ENCODE measurements at regions not wholly inside any gene's neighbourhood (a gene's known extent, or its start where the extent isn't known, plus 50 kb on each side); places are given as distances from the start of the nearest gene placed in this dataset.
"Not testable (repeated sequence)": the region's sequence is repeated elsewhere in the genome, so short reads cannot be mapped to it uniquely, and the experiment has no call there.

DNA sequence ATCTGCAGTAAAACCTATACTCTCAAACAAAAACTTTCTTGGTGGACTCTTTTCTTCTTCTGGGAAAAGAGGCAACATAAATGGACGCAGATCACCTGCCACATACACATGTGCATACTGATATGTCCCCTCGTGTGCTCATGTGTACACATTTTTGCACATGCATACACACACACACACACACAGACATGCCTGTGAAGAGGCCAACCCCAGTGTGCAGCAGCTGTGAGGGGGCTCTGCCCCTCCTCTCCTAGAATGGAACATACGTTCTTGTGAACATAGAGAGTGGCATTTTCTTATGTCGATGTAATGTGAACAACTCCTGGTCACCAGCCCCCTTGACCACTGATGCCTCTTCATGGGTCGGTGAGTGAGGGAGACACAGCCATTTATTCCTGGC lies 188.9 kb upstream of the PLGLB2 start:
- not testable (repeated sequence) for DNase-seq (ENCODE audit: low read depth in 2 of 3, low spot score in 2 of 3)

GRCh38 chr2:87559735-87560134 lies 188.2 kb upstream of the PLGLB2 start:
- not testable (repeated sequence) for DNase-seq (ENCODE audit: low read depth in 2 of 3, low spot score in 2 of 3)

DNA sequence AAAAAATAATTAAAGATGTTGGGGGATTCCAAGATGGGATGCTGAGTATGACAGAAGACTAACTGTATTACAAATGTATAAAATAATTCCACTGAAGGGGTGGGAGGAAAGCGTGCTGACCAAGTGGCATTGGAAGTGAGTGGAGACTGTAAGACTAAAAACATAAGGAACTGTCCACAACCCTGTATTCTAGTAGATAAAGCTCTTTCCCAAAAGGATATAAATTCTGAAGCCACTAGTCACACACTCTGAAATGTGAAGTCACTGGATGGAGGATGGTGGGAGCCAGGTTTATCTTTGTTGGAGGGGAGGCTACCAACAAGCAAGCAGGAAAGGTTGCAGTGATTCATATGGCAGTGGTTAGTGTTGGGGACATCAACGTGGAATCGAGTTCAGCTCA lies 182.8 kb upstream of the PLGLB2 start:
- not testable (repeated sequence) for DNase-seq (ENCODE audit: low read depth in 2 of 3, low spot score in 2 of 3)

- not testable (repeated sequence) for DNase-seq (ENCODE audit: low read depth in 2 of 3, low spot score in 2 of 3)
These were observed 181.4 kb upstream of the PLGLB2 start for GRCh38 chr2:87566531-87566930.

DNA sequence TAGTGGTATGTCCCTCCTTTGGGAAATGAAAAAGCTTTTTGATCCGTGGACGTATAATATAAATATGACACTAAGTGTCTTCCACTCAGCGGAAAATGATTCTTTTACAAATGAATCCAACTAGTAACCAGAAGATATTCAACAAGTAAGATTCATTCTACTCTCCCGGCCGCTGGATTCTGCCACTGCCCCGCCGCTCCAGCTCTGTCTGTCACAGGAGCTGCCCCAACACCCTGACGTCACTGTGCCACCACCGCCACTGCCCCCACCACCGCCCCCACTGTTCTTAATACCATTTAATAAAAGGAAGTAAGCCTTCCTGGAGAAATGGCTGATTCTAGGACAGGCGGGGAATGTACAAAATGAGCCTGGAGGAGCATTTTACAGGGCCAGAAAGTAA lies 180.8 kb upstream of the PLGLB2 start:
- not testable (repeated sequence) for DNase-seq (ENCODE audit: low read depth in 2 of 3, low spot score in 2 of 3)

GRCh38 chr2:87567912-87568311 lies 180.0 kb upstream of the PLGLB2 start:
- not testable (repeated sequence) for DNase-seq (ENCODE audit: low read depth in 2 of 3, low spot score in 2 of 3)

DNA sequence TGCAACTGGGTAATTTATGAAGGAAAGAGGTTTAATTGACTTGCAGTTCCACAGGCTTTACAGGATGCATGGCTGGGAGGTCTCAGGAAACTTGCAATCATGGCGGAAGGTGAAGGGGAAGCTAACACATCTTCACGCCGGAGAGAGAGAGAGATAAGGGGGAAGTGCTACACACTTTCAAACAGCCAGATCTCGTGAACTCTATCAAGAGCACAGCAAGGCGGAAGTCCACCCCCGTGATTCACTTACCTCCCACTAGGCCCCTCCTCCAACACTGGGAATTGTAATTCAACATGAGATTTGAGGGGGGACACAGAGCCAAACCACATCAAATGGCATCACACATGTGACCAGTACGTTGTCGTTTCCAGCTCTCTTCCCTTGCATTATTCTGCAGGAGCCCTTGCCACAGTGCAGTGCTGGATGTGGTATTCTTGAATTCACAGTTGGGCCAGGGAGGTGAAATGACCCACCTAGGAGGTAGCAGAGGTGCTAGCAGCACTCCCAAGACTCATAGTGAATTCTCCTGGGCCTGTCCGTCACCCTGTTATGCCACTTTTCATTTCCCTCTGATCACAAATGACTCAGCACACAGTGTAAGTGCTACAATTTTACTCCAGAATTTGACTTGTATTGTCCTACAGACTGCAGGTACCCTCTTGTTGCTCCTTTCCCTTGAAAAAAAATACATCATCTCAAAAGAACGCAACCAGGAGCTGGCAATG lies 179.2 kb upstream of the PLGLB2 start:
- not testable (repeated sequence) for DNase-seq (ENCODE audit: low read depth in 2 of 3, low spot score in 2 of 3)

DNA sequence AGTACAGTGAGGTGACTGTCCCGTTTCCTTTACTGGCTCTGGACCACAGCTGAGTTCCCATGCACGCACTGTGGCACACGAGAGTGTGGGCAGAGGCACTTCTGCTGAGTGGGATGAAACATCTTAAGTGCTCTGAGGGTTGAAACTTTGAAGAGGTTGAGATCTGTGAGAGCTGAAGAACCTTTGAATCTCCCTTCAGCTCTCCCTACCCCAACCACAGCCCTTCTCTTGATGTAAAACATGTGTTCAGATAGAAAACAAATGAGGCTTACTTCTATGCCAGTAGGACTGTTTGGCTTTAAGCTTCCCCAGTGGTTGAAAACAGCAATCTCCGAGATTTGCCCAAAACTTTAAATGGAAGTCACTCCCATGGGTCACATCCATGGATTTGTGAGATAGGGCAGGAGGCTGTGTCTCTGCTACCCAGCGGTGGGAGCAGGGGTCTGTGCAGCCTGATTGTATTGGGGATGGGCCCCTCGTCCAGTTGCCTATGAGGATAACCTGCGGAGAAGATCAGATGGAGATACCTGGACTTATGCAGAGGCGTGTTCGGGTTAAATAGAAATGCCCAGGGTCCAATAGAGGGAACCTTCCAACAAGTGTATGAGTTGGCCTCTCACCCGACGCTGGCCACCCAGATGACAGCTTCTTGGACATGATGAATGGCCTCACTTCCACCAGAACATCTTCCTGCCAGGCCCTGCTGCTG lies 178.0 kb upstream of the PLGLB2 start:
- not testable (repeated sequence) for DNase-seq (ENCODE audit: low read depth in 2 of 3, low spot score in 2 of 3)

- not testable (repeated sequence) for DNase-seq (ENCODE audit: low read depth in 2 of 3, low spot score in 2 of 3)
These were observed 175.9 kb upstream of the PLGLB2 start for GRCh38 chr2:87571889-87572465.

DNA sequence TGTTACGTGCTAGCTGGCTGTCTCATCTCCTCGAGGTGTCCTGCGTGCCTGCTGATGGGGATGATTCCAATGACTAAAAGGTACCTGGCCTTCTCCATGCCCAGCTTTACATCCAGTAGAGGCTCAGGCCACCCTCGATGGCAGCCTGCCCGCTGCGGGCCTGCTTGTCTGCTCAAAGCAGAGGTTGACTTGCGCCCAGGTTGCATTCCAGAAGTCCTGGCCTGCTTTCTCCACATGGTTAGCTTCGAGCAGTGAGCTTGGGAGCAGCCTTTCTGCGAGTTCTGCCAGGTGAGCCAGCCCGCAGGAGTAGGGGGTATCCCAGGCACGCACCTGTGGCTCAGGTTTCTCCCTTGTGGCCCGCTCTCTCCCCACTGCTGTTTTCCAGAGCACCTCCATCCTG lies 175.0 kb upstream of the PLGLB2 start:
- not testable (repeated sequence) for DNase-seq (ENCODE audit: low read depth in 2 of 3, low spot score in 2 of 3)

GRCh38 chr2:87573386-87574192 lies 174.3 kb upstream of the PLGLB2 start:
- DNase-seq (ENCODE audit: low read depth in 2 of 3, low spot score in 2 of 3) = not testable (repeated sequence)

- not testable (repeated sequence) for DNase-seq (ENCODE audit: low read depth in 2 of 3, low spot score in 2 of 3)
These were observed 173.4 kb upstream of the PLGLB2 start for GRCh38 chr2:87574193-87575119.

DNA sequence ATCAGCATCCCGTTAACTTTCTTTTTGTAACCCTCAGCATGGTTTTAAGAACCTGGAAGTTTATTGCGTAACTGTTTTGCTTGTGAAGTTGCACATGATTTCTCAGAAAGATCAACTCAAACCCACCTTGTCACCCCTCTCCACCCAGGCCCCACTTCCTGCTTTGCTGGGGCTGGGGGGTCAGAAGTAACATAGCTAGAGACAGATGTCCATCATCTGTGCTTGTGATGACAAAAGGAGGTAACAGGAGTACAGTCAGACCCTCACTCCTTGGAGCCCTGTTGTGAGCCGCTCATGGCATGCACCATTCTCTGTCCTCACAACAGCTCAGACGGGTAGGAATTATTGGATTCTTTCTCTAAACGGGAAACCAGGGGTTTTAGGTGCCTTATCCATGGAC lies 172.7 kb upstream of the PLGLB2 start:
- DNase-seq (ENCODE audit: low read depth in 2 of 3, low spot score in 2 of 3) = not testable (repeated sequence)

DNA sequence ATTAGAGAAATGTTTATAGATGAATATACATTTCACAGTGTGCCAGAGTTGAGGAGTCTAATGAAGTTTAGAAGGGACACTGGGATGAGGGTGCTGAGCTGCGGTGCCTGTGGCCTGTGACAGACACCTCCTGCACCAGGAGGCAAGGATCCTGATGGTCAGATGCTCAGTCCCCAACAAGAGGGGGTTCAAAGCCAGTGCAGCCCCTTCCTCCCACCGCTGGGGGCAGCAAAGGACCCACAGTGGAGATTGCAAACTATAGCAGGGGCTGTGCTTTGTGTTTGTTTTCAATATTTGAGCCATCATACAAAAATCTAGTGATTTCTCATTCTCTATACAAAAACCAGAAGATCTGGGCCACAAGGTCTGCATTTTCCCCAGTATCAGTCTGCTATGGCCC lies 170.5 kb upstream of the PLGLB2 start:
- not testable (repeated sequence) for DNase-seq (ENCODE audit: low read depth in 2 of 3, low spot score in 2 of 3)

- not testable (repeated sequence) for DNase-seq (ENCODE audit: low read depth in 2 of 3, low spot score in 2 of 3)
These were observed 165.7 kb upstream of the PLGLB2 start for GRCh38 chr2:87582152-87582551.

DNA sequence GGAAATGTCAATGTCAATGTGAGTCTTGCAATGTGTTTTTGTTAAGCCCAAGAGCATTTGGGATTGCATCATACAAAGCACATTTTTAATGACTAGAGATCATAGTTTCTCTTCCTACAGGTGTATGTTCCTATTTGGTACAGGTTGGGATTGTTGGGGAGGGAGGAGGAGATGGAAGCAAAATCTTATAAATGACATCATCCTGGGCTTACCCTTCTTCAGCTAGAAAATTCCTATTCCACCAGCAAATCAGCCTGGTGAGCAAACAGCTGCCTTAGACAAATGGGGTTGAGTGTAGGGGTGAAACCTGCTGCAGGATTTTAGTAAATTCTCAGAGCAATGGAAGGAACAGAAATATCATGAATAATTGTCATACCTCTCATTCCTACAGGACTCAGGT lies 165.3 kb upstream of the PLGLB2 start:
- not testable (repeated sequence) for DNase-seq (ENCODE audit: low read depth in 2 of 3, low spot score in 2 of 3)

- not testable (repeated sequence) for DNase-seq (ENCODE audit: low read depth in 2 of 3, low spot score in 2 of 3)
These were observed 164.5 kb upstream of the PLGLB2 start for GRCh38 chr2:87583370-87583769.

- DNase-seq (ENCODE audit: low read depth in 2 of 3, low spot score in 2 of 3) = not testable (repeated sequence)
These were observed 164.1 kb upstream of the PLGLB2 start for GRCh38 chr2:87583803-87584202.

DNA sequence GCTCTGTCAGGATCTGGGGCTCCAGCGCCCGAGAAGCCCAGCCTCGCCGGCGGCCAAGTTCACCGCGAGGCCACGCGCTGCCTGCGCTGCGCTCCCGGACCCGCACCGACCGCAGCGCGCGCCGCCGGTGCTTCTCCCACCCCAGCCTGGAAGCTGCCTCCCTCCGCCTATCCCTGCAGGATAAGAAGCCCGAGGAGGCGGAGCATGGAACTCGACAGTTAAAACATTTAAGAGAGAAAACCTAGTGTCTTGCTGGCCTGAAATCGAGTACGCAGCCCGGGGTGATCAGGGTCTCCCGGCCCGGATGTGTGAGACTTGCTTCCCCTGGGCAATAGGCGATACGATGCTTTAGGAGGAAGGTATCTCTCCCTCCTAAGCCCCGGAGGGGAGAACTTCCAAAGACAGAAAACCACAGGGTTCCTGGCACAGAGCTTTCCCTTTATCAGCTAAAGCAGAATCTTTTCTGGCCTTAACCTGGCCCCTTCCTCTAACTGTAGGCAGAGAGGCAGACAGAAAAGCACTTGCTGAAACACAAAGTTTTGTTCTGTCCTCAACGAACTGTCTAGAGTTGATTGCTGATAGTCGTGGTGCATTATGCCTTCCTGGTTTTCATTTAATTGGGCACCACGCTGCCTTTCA lies 163.5 kb upstream of the PLGLB2 start:
- peak in 2 of 3 donors; percentile 30 to 58 for DNase-seq (ENCODE audit: low read depth in 2 of 3, low spot score in 2 of 3)

All from hematopoietic multipotent progenitor cell (in vitro differentiated cells).